NCI-H82 treated with DMSO at 0.1 percent for 48 hours (cell line): ENCODE measurements at regions not wholly inside any gene's neighbourhood (a gene's known extent, or its start where the extent isn't known, plus 50 kb on each side); places are given as distances from the start of the nearest gene placed in this dataset.

ENCODE experiments used
- DNase-seq: peaks from one replicate; lab custom pipeline; 2025; ENCODE audit not compliant: unreplicated experiment; lab: John Stamatoyannopoulos, UW

DNA sequence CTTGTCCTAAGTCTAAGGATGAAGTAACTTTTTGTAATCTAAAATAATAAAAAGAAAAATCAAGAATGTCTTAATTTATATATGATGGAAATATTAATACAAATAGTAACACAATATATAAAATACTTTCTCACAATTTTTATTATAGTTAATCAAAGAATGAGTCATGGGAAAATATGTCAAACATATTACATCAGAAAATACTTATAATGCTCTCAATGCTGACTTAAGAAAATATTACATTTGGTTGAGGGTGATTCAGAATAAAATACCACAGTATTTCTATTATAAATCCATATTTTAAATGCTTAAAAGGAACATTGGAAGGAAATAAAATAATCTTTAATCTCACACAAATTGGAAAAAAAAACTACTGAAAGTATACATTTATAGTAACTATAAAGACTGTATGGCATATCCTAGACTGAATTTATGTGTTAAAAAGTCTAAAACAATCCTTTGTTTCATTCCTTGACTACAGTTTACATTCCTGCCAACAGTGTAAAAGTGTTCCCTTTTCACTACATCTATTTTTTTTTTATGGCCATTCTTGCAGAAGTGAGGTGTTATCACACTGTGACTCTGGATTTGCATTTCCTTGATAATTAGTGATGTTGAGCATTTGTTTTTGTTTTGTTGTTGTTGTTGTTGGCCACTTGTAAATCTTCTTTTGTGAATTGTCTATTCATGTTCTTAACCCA is 1573.5 kb upstream of the ACVR2A start:
- no peak for DNase-seq

DNA sequence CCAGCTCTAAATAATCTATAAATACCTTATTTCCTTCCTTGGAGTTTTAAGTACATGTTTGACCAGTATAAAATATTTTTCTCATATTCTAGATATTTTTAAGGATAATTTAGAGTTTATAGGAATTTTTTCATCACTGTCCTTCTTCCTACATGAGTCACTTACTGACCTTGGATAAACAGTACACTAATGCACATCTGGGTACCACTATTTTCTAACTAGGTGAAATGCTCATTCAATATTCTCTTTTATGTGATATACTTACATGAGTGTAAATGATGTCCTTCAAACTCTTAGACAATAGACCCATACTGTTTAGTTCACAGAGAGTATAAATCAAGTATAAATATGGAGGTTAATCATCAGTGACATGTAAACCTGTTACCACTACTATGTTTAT is 1574.2 kb upstream of the ACVR2A start:
- DNase-seq: no peak

DNA sequence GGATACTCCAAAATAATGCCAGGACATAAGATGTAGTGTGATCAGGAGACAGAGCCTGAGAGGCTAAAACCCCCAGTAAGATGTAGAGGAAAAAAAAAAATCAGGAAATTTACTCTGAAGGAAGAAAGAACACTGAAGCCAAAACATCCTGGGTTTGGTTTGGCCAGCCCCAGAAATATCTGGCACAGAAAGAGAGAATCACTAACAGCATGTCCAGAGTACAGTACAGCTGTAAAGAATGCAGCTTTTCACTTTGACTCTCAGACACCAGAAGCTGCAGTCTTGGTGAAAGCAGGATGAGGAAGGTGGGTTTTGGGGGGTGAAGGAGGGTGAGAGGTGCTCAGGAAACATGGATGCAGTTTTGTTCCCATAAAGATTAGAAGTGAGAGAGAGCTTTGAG is 1577.7 kb upstream of the ACVR2A start:
- DNase-seq: no peak

DNA sequence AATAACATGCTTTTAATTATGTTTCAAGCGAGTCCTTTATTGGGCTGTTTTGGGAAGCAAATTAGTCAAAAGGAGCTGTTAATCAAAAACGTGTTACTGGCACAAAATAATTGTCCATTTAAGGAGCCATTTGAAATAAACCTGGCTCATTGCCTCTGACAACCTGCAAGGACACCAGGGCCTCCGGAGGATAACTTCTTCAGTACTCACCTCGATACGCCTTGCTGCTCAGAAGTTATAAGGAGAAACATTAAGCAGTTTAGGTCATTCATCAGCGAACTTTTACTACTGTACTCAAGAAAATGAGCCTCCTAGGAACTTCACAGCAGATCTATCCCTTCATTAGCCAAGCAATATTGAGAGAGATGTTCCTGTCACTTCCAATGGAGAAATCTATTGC is 1579.2 kb upstream of the ACVR2A start:
- no peak for DNase-seq

DNA sequence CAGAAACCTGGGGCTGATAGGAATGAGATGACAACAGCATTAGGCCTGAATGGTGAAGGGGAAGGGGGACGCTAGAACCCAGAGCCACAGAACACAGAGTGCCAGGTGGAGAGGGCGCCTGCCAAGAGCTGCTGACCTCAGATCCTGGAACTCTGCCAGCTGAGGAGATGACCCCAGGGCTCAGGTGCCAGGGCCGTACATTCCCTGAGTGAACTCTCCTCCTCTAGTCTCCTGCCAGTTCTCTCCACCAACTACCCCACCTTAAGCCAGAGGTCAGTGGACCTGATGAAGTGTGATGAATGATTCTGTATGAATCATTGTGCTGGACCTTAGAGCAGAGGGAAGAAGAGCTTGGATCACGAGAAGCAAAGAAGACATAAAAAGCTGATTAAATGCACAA is 1582.2 kb upstream of the ACVR2A start:
- DNase-seq: no peak

DNA sequence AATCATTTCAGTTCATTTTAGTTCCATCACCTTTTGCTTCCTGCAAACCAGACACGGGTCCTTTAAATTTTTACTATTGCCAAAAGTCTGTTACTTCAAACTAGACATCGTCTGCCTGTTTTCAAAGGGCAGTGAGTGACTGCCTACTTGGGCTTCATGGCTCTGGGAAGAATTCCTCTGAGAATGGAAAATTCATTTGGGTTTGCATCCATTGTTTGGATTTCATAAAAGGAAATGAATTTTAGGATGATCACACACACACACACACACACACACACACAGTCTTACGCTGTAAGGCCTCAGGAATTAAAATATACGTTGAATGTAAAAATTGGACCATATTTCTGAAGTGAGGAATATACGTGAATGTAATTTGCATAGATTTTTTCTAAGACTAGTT is 1584.3 kb upstream of the ACVR2A start:
- no peak for DNase-seq

DNA sequence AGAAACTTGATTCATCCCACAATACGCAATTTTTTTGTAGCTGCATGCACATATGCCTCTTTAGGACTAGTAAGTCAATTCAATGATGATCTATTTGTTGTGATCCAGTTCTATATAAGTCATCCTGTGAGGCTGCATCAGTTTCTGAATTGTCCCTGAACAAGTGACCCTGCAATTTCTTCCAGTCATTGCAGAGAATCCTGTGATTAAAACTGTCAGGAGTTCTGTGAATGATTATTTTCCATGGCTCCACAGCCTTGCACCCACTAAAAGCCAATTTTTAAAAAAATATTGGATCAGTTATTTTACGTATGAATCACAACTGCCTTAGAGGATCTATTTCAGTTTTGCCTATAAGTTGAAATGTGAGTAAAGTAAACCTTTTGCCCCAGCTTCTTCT is 1585.0 kb upstream of the ACVR2A start:
- DNase-seq: no peak

DNA sequence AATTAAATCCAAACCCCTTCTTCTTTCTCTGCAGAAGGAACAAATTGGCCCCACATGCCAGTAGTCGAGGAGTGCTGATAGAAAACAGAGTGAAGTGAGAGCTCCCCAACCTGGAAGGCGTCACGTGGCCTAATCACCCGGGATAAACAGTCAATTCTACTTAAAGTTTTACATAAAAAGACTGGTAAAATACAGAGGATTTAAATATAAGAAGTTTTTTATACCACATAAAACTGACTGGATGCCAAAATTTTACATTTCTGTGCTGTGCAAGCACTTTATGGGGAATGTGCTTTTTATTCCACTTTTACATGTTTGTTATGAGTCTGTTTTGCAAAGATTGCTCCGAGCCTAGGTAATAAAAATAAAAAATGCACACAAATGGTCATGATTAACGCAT is 1586.8 kb upstream of the ACVR2A start:
- no peak for DNase-seq

DNA sequence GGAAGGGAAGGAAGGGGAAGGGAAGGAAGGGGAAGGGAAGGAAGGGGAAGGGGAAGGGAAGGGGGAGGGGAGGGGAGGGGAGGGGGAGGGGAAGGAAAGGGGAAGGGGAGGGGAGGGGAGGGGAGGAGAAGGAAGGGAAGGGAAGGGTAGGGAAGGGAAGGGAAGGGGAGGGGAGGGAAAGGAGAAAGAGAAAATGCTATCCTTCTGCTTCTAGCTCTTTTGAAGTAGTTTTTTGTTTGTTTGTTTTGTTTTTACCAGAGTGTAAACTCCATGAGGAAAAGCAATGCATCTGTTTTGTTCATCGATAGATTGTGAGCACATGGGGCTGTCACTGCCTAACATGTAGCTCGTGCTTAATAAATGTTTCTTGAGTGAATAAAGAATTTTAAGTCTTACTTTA is 1592.7 kb upstream of the ACVR2A start:
- no peak for DNase-seq

DNA sequence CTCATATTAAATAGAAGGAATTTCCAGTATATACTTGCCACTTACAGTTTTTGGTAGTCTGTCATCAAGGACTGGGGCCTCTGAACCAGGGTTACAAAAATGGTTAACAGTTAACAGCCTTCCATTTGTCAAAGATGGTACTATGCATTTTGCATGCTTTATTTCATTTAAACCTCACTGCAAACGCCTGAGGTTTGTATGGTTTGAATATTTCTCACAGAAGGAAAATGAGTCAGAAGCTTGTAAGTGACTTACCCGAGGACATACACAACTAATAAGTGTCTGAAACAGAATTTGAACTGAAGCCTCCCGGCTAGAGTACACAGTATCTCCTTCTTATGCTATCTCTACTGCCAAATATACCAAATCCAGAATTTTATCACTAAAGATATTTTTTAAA is 1593.5 kb upstream of the ACVR2A start:
- DNase-seq: no peak

DNA sequence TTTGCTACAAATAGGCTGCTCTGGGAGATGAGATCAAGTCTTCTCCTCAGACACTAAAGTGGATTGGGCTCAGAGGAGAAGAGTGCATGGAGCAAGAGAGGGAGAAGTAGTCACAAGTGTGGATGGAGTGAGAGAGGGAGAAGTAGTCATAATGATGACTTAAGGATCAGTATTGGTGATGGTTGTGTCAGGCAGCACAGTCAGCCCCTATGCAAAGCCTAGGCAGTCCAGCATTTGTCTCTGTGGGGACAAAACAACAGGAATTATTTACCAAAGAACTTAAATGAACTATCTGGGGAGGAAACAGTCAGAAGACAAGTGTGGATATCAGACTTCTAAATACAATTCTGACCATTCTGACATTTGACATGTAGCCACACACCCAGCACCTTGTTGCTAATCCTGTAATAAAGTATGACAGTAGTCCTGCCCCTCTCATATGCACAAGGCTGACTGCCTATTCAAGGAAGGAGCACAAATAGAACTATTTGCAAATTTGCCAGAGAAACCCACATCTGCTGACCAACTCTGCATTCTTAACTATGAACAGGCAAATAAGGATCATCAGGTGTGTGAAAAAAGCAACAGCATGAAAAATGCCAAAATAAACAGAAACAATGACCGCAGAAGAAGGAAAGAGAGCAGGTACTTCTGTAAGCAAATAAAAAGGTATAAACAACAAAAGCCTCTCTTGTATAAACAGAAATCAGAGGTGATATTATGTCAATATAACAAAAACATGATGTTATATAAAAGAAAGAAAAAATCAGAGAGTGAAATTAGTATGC is 1597.9 kb upstream of the ACVR2A start:
- no peak for DNase-seq

DNA sequence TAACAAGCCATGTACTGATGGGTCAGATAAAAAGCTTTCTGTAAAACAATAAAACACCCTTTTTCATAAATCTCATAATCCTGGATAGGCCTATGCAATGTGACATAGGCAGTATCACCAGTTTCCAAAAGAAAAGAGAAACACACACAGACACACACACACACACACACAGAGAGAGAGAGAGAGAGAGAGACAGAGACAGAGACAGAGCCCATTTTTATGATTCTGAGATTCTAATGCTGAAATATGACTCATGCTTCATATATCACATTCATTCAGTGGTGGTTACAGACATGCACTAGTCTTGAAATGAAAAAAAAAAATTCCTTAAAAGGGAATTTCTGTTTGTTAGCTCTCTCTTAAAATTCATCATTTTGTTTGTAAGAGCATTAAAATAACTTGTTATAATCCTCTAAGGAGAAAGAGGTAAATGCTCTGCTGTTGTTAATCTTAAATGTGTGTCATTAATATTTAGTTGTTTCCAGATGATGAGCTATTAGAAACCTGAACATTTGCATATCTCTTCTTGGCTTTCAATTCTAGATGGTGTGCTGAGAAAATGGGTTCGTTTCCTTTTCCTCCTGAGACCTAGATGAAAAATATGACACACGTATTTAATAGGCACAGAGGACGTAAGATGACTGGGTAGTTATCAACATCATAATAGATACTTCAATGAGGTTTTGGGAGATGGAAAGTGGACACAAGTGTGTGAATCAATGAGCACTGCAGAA is 1598.7 kb upstream of the ACVR2A start:
- DNase-seq: no peak

DNA sequence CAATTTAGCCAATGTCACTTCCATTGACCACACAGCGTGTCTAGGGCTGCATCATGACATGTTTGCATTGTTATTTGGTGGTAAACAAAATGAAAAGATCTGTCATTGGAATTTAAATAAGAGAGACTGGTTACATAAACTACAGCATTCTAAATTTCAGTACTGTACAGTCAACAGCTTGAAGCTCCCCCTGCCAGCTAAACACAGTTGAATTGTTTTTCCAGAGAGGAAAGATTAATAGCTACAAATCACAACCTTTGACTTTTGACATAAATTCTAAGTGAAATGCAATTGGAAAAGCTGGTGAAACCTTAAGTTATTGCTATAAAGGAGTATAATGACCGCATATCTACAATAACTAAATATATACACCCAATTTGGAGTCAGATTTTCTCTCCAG is 1600.0 kb upstream of the ACVR2A start:
- DNase-seq: no peak

DNA sequence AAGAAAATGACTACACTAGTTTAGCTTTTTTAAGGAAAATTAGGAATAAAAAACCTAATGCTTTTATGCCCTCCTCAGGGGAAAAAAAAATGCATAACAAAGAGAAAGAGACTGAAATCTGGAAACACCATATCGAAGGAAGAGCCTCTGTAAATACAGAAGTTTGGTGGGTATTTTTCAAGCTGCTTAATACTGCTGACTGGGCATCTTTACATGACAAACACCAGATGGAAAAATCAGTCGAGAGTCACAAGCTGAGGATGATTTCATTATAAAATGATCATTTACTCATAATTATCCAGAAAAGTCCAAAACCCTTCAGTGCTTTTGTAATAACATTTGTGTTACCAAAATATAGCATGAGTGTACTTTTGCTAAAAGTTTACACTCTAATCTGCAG is 1600.7 kb upstream of the ACVR2A start:
- DNase-seq: no peak

DNA sequence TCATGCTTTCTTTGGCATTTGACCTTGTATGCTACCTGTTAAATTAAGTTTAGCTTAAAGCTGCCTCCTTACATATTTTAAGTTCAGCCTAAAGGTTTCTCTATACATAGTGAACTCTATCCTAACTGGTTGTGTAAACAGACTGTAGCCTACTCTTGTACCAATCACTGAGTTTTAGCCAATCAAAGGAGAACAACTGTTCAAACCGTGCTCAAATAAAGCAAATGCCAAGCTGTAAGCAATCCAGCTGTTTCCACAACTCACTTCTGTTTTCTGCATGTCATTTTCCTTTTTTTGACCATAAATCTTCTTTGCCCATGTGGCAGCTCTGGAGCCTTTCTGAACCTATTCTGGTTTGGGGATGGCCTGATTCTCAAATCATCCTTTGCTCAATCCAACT is 1603.8 kb upstream of the ACVR2A start:
- DNase-seq: no peak

DNA sequence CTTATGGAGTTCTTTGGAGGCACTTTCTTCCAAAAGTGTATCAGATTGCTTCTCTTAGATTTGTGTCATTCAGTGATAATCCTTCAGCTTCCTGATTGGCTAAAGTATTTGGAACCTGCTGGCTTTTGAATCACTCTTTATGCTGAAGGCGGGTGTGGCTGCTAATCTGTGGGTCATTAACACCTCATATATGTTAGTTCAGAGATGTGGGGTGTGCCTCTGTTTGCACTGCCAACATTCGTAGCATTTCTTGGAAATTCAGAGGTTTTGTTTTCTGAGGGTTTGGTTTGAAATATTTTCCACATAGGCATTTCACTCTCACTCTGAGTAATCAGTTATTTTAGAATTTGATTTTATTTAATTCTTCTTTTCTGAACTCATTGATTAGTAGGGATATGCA is 1604.4 kb upstream of the ACVR2A start:
- no peak for DNase-seq

DNA sequence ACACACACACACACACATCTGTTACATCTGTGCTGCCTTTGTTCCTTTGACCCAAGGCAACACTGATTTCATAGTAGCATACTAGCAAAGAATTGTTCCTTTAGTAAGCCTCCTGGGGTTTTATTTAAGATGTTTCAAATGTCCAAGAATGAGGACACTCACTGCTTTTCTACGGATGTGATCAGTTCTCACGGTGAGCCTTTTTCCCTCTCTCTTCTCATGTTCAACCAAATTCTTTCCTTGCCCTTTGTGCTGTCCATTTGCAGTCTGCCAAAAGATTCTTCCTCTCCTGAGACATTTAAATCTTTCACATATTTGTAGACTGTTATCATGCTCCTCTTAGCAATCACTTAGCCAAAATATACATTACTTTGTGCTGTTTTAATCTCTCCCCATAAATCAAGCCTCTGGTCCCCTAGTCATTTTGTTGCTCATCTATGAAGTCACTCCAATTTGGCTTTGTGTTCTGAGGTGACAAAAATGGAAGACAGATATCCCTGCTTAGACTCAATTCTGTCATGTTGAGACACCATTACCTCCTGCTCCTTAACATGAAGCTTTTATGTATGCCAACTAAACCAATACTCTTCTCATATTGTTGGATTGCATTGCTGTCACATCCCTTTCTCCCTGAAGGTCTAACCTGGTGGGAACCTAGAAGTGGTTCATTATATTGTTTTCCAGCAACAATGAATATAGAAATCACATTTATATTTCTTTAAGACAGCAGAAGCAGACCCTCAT is 1605.3 kb upstream of the ACVR2A start:
- DNase-seq: no peak

DNA sequence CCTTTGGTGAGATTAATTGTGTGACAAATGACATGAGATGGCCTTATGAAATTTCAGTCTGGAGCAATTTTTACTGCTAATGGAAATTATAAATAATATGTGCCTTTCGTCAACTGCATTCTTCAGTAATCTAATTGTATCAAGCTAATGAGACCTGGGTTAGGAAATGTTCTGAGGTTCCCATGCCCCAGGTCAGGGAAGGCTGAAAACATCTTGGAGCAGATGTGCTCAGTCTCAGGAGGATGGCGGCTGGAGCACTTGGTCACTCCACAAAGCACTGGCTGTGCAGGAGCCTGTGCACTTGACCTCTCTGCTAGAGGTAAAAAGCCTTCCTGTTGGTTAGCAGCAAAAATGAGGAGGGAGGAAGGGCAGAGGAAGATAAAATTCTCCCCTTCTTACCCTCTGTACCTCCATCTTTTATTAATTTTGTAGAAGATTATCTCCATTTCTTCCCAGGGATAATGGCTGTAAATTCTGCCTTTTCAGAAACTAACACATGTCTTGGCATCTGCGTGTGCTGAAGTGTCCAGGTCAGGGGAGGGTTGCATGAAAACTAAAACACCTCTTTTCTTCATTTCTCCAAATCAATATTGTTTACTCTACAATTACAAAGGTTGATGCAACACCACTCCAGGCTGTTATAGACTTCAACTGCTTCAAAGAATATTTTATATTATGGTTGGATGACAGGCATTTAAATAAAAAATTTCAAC is 1606.4 kb upstream of the ACVR2A start:
- DNase-seq: no peak

DNA sequence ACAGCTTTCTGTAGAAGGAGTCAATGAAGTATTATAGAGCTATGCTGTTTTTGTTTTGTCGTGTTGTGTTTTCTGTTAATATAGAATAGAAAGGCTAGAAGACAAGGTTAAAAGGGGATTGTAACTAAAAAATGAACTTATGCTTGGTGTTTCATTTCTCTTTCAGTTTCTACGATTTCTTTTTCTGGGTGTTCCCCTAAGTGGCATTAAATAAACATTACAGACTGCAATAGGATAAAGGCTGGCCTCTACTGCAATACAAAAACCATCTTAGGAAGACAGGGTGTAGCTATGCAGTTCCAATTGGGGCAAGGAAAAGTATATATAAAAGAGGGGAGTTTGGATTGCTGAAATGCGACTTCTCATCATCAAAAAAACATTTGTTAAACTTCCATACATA is 1609.7 kb upstream of the ACVR2A start:
- no peak for DNase-seq

DNA sequence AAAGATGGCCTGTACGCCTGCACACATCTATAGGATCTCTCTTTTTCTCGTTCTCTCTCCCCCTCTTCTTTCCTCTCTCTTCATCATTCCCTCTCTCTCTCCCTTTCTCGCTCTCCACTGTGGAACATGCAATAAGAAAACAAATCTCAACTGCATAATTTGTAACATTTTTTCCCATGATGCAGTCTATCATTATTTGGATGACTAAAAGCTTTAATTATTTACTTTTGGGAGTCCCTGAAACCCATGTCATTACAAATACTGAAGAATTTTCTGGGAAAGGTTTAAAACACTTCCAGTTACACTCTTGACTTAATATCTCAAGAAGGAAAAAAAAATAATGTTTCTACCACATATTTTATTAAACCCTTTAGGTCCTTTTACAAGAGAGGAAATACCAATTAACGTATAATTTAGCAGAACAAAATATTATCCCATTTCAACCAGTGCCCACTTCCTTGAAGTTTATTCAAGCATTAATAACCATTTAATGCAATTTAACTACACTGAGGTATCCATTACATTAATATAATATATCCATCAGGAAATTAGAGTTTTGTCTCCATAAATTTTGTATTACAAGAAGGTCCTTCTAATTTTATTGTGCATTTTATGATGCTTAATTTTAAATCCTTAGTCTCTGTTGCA is 1615.2 kb upstream of the ACVR2A start:
- DNase-seq: no peak
